ENCODE measurements at regions not wholly inside any gene's neighbourhood (a gene's known extent, or its start where the extent isn't known, plus 50 kb on each side); places are given as distances from the start of the nearest gene placed in this dataset.

- TF ChIP-seq CTCF (IDR thresholded peaks at IDR 0.05) (no peak), POLR2A (IDR thresholded peaks at IDR 0.05) (no peak)
Observed at GRCh38 chr5:161169776-161170175, 317.8 kb upstream of the ATP10B start.
